NOMO-1 treated with dmso at 0.1 percent for 144 hours (cell line): ENCODE measurements at regions not wholly inside any gene's neighbourhood (a gene's known extent, or its start where the extent isn't known, plus 50 kb on each side); places are given as distances from the start of the nearest gene placed in this dataset.
"Not testable (repeated sequence)": the region's sequence is repeated elsewhere in the genome, so short reads cannot be mapped to it uniquely, and the experiment has no call there.

Experiments
- DNase-seq: peaks from one replicate; lab custom pipeline; 2025; ENCODE audit not compliant: unreplicated experiment; lab: John Stamatoyannopoulos, UW

DNA sequence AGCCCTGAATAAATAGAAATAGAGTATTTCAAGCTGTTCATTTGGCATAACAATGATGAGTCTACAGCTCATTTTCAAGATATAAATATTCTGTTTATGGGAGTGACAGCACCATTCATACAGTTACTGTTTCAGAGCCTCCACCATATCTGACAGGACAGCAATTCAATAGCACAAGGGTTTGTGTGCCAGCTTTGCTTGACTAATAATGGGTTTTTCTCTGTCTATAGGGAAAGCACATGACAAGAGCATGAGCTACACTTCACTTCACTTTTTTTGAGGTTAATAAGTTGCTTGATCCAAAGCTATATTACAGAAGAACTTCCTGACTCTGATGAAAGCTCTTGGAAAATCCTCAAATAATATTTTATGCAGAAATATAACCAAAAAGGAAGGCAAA, 297.1 kb downstream of the RPIA start:
- DNase-seq = not testable (repeated sequence)

DNA sequence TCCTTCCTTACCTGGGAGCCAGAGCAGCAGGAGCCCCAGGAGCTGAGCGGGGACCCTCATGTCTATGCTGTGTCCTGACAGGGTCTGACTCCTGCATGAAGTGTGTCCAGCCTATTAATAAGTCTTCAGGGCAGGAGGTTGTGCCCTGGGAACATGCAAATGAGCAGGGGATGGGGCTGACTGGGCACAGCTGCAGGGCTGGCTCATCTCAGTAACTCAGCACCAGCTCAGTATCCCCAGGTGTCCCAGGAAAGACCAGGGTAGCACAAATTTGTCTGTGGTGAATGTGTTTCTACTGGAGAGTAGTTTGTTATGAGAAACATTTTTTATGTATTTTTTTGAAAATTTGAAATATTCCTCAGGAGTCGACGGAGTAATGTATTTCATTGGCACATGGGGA, 301.3 kb downstream of the RPIA start:
- not testable (repeated sequence) for DNase-seq

DNA sequence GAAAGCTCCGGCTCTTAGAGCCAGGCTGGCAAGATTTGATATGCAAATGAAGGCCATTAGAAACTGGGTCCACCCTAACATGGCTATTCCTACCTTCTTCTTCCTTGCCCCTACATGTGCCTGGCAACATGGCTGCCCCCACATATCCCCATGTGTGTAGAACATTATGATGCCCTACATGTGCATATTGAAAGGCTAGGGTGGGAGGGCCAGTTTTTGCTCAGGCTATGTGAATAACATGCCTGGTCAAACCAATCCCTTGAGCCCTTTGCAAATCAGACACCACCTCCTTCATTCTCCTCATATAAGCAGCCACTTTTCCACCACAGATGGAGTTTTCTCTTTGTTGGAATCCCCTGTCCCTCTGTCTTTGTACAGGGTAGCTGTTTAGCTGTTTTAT, 303.4 kb downstream of the RPIA start:
- DNase-seq = not testable (repeated sequence)

DNA sequence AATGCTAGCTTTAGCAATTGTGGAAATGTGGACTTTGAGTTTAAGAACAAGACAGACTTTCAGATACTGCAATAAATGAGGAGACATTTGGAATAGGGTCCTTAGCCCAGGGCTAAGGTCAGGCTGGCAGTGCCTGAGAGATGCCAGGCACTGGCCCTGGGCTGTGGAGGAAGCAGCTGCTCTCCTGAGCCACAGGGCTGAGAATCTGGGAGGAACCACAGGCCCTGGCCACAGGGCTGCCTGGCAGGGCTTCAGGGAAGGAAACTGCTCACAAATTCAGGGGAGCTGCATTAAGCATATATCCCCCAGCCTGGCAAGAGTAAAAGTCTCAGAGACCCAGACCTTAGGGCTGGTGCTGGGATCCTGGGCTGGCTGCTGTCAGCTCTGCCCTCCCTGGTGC, 305.1 kb downstream of the RPIA start:
- not testable (repeated sequence) for DNase-seq

DNA sequence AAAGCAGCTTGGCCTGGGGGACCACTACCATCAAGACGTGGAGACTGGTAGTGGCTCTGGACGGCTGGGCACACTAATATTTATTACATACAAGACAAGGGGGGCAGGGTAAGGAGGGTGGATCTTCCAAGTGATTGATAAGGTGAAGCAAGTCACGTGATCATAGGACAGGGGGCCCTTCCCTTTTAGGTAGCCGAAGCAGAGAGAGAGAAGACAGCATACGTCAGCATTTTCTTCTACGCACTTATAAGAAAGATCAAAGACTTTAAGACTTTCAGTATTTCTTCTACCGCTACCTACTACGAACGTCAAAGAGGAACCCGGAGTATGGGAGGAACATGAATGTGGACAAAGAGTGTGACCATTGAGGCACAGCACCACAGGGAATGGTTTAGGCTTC, 307.9 kb downstream of the RPIA start:
- no peak for DNase-seq

DNA sequence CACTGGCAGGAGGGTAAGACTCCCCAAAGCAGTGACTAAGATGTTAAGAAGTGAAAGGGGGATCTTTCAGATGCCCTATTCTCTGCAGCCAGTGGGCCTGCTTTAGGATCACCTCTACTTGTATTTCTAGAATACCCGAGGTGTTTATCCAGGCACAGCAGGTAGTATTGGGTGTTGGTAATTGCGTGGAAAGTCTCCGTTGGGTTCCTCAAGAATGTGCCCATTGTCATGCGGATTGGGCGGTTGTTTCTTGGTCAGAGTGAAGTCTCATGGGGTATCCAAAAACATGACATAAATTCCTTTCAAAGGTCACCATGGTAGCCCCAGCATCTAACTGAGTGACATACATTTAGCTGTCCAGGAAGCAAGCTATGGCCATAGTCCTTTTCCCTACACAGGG, 308.8 kb downstream of the RPIA start:
- DNase-seq = no peak

DNA sequence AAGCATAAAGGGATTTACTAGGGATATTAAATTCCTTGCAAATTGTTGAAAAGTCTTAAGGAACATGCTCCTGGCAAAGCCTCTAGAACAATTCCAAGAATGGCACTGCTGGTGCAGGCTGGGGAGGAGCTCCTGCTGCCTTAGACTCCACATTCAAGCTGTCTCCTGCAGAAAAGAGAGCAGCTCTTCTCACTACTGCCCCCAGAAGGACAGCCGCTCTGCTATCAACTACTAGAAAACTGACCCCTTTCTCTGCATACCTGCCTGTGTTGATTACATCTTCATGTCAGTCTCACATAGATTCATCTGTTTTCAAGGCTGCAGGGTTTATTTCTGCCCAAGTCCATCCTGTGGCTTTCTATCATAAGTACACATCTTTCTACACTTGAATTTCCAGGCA, 312.8 kb downstream of the RPIA start:
- DNase-seq = not testable (repeated sequence)

DNA sequence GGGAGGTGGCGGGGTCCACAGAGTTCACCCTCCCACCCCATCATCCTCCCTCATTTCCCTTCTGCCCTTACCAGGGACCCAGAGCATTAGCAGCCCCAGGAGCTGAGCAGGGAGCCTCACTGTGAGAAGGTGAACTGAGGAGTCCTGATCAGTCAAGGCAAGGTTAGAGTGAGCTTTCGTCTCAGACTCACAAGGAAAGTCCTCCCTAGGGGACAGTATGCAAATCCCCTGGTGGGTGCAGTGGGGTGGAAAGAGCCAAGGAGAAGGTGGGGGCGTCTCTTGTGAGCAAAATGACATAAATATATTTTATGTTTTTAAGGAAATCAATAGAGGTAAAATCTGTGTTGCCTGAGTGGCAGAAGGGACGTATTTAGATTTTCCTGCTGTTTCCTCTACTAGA, 329.1 kb downstream of the RPIA start:
- not testable (repeated sequence) for DNase-seq

DNA sequence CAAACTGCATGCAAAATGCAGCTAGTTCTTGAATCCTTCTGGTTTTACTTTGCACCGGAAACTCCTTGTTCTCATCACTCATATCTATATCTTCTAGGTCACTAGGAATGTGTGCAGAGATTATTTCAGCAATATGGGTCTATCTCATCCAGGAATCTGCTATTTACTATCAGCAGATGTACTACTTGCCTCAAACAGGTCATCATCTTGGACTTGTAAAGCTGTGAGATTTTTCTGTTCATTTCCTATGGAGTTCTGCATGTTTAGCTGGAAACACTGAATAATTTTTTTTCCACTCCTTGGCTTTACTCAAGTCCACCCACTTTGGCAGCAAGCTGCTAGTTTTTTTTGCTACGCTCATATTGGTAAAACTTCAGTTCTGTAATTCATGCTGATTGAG, 334.8 kb downstream of the RPIA start:
- not testable (repeated sequence) for DNase-seq

DNA sequence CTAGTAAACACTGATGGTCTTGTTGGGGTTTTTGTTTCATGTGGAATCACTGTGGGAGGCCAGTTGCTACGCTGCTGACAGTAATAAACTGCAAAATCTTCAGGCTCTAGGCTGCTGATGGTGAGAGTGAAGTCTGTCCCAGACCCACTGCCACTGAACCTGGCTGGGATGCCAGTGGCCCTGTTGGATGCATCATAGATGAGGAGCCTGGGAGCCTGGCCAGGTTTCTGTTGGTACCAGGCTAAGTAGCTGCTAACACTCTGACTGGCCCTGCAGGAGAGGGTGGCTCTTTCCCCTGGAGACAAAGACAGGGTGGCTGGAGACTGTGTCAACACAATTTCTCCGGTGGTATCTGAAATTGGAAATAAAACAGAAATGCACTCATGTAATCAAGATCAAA, 335.6 kb downstream of the RPIA start:
- DNase-seq = not testable (repeated sequence)

DNA sequence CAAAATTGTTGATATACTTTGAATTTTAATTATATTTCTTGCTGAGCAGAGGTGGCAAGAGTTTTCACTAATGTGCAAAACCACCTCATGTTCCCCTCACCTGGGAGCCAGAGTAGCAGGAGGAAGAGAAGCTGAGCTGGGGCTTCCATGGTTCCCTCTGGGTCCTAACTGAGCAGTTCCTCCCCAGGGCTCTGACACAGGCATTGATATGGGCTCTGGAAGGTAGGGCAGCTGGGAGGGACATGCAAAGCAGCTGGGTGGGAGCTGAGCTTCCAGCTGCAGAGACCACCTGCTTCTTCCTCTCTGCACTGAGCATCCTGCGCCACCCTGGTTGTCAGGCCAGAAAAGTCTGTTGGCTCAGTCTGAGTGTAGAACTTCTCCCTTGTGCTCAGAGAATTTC, 336.1 kb downstream of the RPIA start:
- not testable (repeated sequence) for DNase-seq

DNA sequence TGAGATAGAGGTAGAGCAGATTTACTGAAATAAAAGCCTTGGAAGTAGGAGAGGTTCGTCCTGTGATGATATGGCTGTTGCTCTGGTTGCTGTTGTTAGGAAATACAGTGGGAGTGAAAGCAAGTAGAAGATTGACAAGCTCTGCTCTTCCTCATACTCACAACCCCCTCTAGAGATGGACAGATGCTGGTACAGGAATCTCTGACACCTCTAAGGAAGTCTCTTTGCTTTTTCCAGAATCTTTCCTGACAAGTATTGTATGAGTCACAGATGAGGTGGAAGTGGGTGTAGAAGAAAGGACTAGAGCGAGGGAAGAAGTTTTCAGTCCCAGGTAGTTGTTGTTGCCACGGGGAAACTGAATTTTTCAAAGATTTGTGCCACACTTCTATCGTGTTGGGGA, 337.8 kb downstream of the RPIA start:
- not testable (repeated sequence) for DNase-seq

DNA sequence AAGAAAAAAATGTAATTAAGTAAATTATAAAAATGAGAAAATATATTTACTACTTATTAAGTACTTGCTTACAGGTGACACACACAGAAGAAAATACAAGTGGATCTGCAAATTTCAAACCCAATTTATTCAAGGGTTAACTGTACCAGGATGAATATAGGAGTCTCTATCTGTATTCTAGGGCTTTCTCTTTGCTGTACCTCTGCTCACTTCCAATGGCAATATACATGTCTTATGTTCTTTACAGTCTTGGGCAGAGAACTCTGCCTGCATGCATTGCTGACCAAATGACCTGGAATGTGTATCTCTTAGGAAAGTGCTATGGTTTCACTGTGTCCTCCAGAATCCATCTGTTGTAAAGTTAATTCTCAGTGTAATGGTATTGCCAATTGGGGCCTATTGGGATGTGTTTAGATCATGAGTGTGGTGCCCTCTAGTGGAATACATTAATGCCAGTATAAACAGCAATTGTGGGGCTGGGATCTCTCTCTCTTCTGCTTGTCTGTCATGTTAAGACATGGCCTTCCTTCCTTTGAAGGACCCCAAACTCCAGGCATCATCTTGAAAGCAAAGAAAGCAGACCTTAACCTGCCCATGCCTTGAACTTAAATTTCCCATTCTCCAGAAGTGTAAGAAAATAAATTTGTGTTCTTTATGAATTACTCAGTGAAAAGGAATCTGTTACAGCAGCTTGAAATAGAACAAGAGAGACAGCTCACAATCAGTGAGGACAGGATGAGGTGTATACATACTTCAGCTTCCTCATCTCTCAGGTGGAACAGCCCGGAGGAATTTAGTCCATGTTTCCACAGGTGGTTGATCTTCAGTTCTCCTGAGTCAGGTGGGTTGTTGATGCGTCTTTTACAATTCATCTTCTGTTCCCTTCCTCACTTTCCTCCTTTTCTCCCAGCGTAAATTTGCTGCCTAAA, 356.9 kb downstream of the RPIA start:
- DNase-seq = not testable (repeated sequence)

DNA sequence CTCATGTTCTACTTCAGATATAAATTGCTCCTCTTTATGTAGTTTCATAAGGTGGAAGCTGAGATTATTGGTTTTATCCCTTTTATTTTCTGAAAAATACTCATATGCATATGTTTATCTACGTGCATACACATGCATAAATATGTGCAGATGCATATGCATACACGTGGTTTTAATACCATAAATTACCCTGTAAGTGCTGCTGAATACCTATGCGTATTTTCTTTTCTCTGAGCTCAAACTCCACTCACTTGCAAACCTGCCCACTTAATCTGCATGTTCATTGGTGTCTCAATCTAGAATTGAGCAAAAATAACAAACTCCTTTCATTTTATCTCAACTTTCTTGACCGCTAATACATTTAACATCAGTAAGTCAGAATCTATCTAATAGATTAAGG, 367.1 kb downstream of the RPIA start:
- DNase-seq = not testable (repeated sequence)

DNA sequence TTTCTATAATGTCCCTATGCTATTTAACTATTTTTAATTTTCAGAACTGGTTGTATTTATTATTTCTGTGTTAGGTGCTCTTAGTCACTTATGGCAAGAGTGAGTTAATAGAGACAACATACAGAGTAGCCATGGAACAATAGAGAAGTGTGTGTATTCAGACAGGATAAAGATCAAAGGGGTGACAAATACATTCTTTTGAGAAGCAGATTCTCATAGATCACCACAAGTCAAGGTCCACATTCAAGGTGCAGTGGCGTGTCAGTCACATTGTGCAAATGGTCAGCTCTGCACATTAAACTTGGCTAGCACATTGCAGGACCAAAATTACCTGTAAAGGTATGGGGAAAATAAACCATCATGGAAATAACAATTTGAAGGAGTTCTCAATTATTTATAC, 369.7 kb downstream of the RPIA start:
- not testable (repeated sequence) for DNase-seq

DNA sequence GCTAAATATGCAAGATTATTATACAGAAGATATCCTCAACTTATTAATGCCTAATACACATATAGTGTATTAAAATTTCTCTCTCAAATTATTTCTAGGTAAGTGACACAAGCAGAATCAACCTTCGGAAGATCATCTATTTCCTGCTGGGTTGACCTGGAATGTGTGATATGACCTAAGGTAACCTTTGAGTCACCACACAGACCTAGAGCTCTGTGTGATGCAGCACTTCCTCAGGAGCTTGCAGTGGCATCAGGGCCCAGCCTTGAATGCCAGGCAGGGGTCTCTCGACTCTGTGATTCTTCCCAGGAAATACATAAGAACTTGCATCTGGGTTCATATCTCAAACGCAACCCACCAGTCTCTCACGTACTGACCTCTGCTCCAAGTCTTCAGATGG, 385.3 kb downstream of the RPIA start:
- DNase-seq = not testable (repeated sequence)

DNA sequence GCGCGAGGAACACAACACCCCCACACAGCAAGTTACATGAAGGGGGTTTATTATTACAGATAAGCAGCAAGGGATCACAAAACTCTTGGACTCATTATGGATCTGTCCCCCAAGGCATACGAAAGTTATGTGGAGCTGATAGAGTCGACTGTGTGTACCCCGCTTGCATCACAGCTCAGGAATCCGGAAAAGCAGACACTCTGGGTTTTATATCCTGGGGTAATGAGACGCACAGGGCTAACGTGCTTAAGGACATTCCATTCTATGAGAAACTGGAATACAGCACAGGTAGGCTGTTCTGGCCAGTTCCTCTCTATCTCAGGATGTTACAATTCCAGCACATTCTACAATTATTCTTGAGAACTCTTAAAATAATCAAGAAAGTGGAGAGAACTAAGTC, 401.4 kb downstream of the RPIA start:
- not testable (repeated sequence) for DNase-seq

DNA sequence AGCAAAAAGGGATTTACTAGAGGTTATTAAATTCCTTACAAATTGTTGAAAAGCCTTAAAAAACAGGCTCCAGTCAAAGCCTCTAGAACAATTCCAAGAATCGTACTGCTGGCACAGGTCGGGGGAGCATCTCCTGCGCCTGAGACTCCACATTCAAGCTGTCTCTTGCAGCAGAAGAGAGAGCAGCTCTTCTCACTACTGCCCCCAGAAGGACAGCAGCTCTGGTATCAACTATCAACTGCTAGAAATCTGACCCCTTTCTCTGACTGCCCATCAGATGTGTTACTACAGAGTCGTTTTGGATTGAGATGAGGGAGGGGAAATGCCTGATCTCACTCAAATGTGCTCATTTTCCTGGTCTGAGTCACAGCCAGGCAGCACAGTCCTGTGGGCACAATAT, 403.6 kb downstream of the RPIA start:
- not testable (repeated sequence) for DNase-seq

DNA sequence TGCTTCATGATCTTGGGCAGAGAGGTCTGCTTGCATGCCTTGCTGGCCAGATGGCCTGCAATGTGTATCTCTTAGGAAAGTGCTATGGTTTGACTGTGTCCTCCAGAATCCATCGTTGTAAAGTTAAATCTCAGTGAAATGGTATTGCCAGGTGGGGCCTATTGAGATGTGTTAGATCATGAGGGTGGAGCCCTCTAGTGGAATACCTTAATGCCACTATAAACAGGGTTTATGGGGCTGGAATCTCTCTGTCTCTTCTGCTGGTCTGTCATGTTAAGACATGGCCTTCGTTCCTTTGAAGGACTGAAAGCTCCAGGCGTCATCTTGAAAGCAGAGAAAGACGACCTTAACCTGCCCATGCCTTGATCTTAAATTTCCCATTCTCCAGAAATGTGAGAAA, 411.1 kb downstream of the RPIA start:
- DNase-seq = not testable (repeated sequence)

DNA sequence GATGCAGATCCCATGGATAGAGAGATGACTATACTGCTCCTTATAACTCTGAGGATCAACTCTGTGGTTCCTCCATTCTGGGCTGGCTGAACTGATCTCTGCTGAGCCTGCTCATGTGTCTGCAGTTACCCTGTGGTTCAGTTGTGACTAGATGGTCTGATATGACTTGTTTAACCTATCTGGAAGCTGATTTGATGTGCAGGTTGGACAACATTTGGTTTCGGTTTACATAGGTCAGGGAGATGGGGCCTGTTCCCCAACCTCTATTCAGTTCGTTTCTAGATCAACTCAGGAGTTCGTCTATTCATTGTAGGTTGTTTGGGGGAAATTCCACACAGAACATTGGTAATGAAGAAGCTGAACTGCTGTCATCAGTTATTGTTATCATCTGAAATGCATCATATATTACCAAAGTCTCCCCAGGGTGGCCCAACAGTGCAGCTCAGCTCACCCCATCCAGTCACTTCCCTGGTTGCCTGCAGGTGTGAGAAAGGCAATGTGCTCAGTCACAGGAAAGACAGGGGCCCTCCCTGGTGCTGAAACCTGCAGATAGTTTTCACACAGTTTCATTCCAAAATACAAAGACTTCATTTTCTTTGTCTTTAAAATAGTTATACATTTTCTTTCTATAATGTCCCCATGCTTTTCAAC, 415.0 kb downstream of the RPIA start:
- not testable (repeated sequence) for DNase-seq

DNA sequence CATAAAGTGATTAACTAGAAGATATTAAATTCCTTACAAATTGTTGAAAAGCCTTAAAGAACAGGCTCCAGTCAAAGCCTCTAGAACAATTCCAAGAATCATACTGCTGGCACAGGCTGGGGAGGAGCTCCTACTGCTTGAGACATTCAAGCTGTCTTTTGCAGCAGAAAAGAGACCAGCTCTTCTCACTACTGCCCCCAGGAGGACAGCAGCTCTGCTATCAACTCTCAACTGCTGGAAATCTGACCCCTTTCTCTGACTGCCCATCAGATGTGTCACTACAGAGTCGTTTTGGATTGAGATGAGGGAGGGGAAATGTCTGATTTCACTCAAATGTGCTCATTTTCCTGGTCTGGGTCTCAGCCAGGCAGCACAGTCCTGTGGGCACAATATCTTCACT, 421.0 kb downstream of the RPIA start:
- DNase-seq = not testable (repeated sequence)

DNA sequence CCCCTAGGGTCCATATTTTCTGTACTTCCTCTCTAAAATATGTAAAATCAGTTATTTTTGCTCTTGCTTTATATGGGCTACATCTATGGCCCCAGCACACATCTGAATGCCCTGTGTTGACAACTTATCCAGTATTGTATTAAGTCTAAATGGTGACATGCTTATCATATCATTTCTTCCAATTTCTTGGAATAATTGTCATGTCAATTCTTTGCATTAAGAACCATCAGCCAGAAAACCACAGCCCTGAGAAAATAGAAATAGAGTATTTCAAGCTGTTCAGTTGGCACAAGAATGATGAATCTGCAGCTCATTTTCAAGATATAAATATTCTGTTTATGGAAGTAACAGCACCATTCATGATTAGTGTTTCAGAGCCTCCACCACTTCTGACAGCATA, 421.8 kb downstream of the RPIA start:
- not testable (repeated sequence) for DNase-seq
